Transverse colon (tissue), 4 donors: ENCODE measurements at regions not wholly inside any gene's neighbourhood (a gene's known extent, or its start where the extent isn't known, plus 50 kb on each side); places are given as distances from the start of the nearest gene placed in this dataset.

Experiments
- EP300 ChIP-seq: sonication (generic); formaldehyde crosslinking; IDR thresholded peaks from one replicate; pipeline ENCODE4 v1.6.1; 2017; ENCODE audit warnings: antibody characterized with exemption, low read depth
- POLR2AphosphoS5 ChIP-seq, 3 donors: sonication (generic); formaldehyde crosslinking; IDR thresholded peaks; one replicate each; pipeline ENCODE4 v1.6.1; 2016; ENCODE audit warnings: antibody characterized with exemption in 3 of 3
- TF ChIP-seq, protein P1 (sequence below), 5 experiments: fragments of 200-600 bp in 3 of 5; fragments of 450-650 bp in 2 of 5; sonication (generic) in 3 of 5; IDR thresholded peaks; 1 replicate in 2 of 5; 2 replicates in 3 of 5; pipeline ENCODE4 v1.5.1; 2016 to 2017; ENCODE audit warnings: antibody characterized with exemption in 5 of 5, inconsistent platforms in 3 of 5, mild to moderate bottlenecking in 2 of 5, moderate library complexity in 1 of 5

GRCh38 chr6:168967281-168967925 is 286.2 kb downstream of the THBS2 start:
- TF ChIP-seq EP300 (no peak), POLR2AphosphoS5 (IDR thresholded peaks at IDR 0.05) (no peak)
- TF ChIP-seq, protein P1, sequence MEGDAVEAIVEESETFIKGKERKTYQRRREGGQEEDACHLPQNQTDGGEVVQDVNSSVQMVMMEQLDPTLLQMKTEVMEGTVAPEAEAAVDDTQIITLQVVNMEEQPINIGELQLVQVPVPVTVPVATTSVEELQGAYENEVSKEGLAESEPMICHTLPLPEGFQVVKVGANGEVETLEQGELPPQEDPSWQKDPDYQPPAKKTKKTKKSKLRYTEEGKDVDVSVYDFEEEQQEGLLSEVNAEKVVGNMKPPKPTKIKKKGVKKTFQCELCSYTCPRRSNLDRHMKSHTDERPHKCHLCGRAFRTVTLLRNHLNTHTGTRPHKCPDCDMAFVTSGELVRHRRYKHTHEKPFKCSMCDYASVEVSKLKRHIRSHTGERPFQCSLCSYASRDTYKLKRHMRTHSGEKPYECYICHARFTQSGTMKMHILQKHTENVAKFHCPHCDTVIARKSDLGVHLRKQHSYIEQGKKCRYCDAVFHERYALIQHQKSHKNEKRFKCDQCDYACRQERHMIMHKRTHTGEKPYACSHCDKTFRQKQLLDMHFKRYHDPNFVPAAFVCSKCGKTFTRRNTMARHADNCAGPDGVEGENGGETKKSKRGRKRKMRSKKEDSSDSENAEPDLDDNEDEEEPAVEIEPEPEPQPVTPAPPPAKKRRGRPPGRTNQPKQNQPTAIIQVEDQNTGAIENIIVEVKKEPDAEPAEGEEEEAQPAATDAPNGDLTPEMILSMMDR (IDR thresholded peaks at IDR 0.05): no peak
